Activated naive CD4-positive, alpha-beta T cell treated with anti-CD3 and anti-CD28 coated beads, Interleukin-2, amount 50 U/mL, for 24 hours (primary cell): ENCODE measurements at regions not wholly inside any gene's neighbourhood (a gene's known extent, or its start where the extent isn't known, plus 50 kb on each side); places are given as distances from the start of the nearest gene placed in this dataset.

Experiments used
- H3K27ac Mint-ChIP-seq: one replicate; pipeline ENCODE4 v1.8.0; 2021; ENCODE audit warnings: mild to moderate bottlenecking, mixed read lengths
- H3K27me3 Mint-ChIP-seq: one replicate; pipeline ENCODE4 v1.8.0; 2021; ENCODE audit warnings: mixed read lengths
- H3K36me3 Mint-ChIP-seq: one replicate; pipeline ENCODE4 v1.8.0; 2021; ENCODE audit warnings: mixed read lengths
- H3K4me1 Mint-ChIP-seq: one replicate; pipeline ENCODE4 v1.8.0; 2021; ENCODE audit warnings: mixed read lengths
- H3K4me3 Mint-ChIP-seq: one replicate; pipeline ENCODE4 v1.8.0; 2021; ENCODE audit warnings: mild to moderate bottlenecking, mixed read lengths
- H3K9me3 Mint-ChIP-seq: one replicate; pipeline ENCODE4 v1.8.0; 2021; ENCODE audit warnings: mixed read lengths

DNA sequence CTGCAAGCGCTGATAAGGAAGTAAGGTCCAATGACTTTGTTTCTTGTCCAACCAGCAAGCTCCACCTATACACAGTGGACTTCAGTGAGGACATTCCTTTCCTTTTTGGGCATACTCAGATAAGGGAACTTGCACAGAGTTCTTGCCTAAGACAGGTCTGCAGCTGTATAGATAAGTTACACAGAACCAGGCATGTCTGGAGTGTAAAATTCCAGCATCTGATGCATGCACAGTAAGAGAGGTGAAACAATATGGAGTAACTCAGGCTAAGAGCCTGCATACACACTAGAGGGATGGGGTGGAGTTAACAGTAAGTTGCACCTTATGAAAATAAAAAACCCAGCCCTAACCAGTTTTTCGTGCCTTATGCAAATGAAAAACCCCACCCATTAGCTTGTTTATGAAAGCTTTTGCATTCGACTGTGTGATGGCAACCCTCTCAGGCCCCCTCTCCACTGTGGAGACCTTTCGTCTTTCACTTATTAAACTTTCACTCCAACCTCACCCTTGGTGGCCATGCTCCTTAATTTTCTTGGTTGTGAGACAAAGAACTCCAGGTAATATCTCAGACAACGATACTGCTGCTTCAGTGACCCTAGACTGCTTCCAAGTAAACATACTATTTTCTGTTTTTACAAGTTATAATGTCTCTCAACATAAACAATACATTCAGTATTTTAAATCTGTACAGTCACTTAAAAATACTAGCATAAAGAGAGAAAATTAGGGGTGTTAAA is 2859.0 kb upstream of the PCDH20 start:
- Mint-ChIP-seq H3K4me3 (no peak overlapping the region), H3K9me3 (no peaks in the 10 kb centered on the region), H3K36me3 (no peaks in the 10 kb centered on the region), H3K4me1 (no peaks in the 10 kb centered on the region), H3K27me3 (no peaks in the 10 kb centered on the region), H3K27ac (no peak overlapping the region)

DNA sequence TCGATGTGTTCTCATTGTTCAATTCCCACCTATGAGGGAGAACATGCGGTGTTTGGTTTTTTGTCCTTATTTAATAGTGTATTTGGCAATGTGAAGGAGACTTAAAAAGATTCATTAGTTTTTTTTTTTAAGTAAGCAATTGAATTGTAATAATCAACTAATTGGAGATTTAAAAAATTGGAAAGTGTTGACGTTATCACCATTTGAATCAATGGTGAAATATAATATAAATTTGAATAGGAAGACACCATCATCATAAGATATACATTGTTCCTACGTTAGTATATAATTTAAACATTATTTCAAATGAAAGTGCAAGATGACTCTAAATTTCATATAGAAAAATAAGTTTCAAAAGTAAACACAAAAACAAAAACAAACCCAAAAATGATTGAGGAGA is 2858.1 kb upstream of the PCDH20 start:
- Mint-ChIP-seq H3K36me3 (no peaks in the 10 kb centered on the region), H3K9me3 (no peaks in the 10 kb centered on the region), H3K4me1 (no peaks in the 10 kb centered on the region), H3K27me3 (no peaks in the 10 kb centered on the region), H3K4me3 (no peak overlapping the region), H3K27ac (no peak overlapping the region)

DNA sequence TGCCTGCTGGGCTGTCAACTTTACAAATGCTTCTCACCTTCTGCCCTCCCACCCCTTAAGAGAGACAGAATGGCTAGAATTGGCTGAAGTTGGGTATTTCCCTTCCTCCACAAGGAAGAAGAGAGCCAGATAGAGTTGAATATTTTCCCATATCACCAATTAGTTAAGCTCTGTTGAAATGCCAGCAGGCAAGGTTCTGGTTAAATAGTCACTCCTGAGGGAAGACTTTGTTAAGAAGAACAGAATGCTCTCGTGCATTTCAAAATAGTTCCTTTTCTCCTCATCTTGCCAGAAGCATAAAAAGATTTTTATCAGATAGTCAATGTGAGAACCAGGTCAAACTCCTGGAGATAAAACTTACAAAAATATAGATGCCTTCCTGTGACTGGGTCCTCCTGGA is 2857.0 kb upstream of the PCDH20 start:
- H3K36me3 Mint-ChIP-seq = no peaks in the 10 kb centered on the region
- H3K27ac Mint-ChIP-seq = no peak overlapping the region
- no peak overlapping the region for H3K4me3 Mint-ChIP-seq
- H3K9me3 Mint-ChIP-seq = no peaks in the 10 kb centered on the region
- H3K27me3 Mint-ChIP-seq = no peaks in the 10 kb centered on the region
- H3K4me1 Mint-ChIP-seq = no peaks in the 10 kb centered on the region

DNA sequence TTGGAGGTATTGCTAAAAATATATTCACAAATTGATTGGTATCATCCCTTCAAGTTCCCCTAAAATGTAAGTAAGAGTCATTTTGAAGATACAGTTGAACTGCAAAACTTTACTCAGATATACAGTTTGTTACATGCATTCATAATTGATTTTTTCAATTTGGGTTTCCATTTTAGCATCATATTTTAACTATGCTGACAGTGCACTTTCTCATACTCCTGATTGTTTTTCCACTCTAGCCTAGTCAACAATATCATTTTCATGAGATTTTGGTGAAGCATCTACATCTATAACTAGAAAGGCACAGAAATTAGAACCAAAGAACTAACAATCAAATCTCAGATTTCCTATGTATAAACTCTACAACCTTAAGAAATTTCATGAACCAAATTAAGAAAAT is 2850.4 kb upstream of the PCDH20 start:
- Mint-ChIP-seq H3K9me3 (peaks cover 9% of the 10 kb centered on the region), H3K4me3 (no peak overlapping the region), H3K27ac (no peak overlapping the region), H3K4me1 (no peaks in the 10 kb centered on the region), H3K27me3 (no peaks in the 10 kb centered on the region), H3K36me3 (no peaks in the 10 kb centered on the region)

DNA sequence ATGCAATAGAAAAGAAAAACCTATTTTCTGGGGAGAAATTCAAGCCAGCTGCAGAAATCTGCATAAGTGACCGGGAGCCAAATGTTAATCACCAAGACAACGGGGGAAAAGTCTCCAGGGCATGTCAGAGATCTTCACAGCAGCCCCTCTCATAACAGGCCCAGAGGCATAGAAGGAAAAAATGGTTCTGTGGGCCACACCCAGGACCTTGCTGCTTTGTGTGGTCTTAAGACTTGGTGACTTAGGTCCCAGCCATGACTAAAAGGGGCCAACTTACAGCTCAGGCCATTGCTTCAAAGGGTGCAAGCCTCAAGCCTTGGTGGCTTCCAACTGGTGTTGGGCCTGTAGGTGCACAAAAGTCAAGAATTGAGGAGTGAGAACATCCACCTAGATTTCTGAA is 2847.6 kb upstream of the PCDH20 start:
- peaks cover 20% of the 10 kb centered on the region for H3K9me3 Mint-ChIP-seq
- no peaks in the 10 kb centered on the region for H3K36me3 Mint-ChIP-seq
- H3K4me3 Mint-ChIP-seq = no peak overlapping the region
- H3K27me3 Mint-ChIP-seq = no peaks in the 10 kb centered on the region
- no peak overlapping the region for H3K27ac Mint-ChIP-seq
- no peaks in the 10 kb centered on the region for H3K4me1 Mint-ChIP-seq

DNA sequence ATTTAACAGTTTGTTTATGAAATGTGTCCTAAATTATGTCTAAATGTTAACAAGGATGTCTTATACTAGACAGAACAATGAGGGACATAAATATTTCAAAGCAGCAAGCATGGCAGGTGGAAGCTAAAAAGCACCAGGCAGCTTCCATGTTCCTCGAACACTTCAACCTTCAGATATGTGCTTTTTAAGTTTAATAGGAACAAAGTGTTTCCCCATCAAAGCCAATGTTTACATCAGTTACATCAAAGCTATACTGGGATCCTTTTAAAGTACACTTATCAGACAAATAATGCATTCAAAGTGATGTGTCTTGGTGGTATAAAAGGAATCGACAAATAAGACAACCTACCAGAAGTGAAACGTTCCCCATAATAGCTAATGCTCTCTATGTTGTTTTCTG is 2841.1 kb upstream of the PCDH20 start:
- Mint-ChIP-seq H3K27me3 (no peaks in the 10 kb centered on the region), H3K27ac (no peak overlapping the region), H3K4me1 (no peaks in the 10 kb centered on the region), H3K4me3 (no peak overlapping the region), H3K9me3 (peaks cover 22% of the 10 kb centered on the region), H3K36me3 (no peaks in the 10 kb centered on the region)

DNA sequence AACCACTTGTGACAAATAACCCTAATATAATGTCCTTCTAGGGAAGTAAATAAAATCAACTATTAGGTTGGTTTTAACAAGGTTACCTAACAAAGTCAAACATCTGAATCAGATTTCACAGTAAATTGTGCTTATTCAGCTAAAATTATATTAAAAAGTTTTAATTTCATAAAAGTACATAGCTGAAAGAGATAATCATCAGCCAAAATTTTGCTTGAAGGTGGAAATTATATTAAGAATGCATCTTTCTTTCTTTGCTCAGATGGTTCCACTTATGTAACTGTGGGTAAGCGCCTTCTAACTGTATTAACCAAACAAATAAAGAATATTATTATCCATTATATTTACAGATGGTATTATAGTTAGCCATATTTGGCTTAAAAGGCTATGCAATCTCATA is 2840.3 kb upstream of the PCDH20 start:
- peaks cover 22% of the 10 kb centered on the region for H3K9me3 Mint-ChIP-seq
- H3K4me1 Mint-ChIP-seq = no peaks in the 10 kb centered on the region
- H3K27me3 Mint-ChIP-seq = no peaks in the 10 kb centered on the region
- no peaks in the 10 kb centered on the region for H3K36me3 Mint-ChIP-seq
- H3K4me3 Mint-ChIP-seq = no peak overlapping the region
- H3K27ac Mint-ChIP-seq = no peak overlapping the region

DNA sequence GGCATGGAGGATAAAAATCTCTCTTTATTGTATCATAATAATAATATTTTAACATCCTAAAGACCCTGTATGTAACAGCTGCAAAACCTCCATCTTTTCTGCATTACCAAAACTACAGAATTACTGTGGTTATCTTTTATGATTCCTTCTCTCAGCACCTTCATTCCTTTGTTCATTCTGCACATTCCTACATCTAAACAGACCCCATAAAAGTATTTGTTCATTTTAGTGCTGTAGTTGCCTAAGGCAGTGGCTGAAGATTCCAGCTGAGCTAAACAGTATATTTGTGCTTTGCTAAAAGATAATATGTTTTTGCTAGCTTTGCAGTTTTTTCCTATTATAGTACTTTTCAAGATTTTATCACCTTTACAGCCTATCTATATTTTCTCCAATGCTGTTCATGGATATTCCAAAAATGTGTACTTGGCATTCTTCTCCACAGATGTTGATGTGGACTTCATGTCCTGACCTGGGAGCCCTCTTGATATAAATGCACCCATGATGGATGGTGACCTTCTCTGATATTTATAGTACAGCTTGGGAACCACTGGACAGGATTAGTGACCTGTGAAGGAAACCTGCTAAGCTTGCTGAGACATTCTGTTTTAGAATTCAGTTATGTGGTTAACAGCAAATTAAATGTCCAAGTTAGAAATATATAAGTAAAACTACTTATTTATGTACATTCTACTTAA is 2832.9 kb upstream of the PCDH20 start:
- Mint-ChIP-seq H3K27ac (no peak overlapping the region), H3K36me3 (no peaks in the 10 kb centered on the region), H3K4me3 (no peak overlapping the region), H3K27me3 (no peaks in the 10 kb centered on the region), H3K9me3 (peaks cover 11% of the 10 kb centered on the region), H3K4me1 (no peaks in the 10 kb centered on the region)

DNA sequence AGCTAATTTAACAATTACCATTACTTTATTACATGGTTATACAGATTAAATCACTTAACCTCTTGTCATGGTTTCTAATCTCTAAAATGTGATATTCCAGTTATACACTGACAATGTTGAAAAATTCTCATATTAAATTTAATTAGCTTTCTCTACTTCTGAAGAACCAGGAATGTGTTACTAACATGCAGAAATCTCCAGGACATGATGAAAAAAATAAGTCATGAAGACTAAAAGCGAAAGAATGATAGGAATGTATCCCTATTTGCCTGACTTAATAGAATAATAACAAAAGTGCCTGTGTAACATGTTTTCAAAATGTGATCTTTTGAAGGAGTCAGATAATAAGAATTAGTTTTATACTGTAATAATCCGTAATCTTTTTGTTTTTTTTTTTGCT is 2823.7 kb upstream of the PCDH20 start:
- H3K36me3 Mint-ChIP-seq = no peaks in the 10 kb centered on the region
- H3K9me3 Mint-ChIP-seq = peaks cover 3% of the 10 kb centered on the region
- H3K27me3 Mint-ChIP-seq = no peaks in the 10 kb centered on the region
- H3K4me1 Mint-ChIP-seq = no peaks in the 10 kb centered on the region
- H3K4me3 Mint-ChIP-seq = no peak overlapping the region
- no peak overlapping the region for H3K27ac Mint-ChIP-seq

DNA sequence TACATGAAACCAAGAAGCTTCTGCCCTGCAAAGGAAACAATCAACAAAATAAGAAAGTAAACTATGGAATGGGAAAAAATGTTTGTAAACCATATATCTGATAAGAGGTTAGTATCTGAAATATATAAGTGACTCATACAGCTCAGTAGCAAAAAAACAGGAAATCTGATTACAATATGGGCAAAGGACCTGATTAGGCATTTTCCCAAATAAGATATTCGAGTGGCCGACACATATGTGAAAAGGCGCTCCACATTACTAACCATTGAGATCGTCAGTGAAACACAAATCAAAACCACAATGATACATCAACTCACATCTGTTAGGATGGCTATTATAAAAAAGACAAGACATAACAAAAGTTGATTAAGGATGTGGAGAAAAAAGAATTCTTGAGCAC is 2818.6 kb upstream of the PCDH20 start:
- Mint-ChIP-seq H3K4me3 (no peak overlapping the region), H3K4me1 (no peaks in the 10 kb centered on the region), H3K27me3 (no peaks in the 10 kb centered on the region), H3K27ac (no peak overlapping the region), H3K36me3 (no peaks in the 10 kb centered on the region), H3K9me3 (peaks cover 3% of the 10 kb centered on the region)

DNA sequence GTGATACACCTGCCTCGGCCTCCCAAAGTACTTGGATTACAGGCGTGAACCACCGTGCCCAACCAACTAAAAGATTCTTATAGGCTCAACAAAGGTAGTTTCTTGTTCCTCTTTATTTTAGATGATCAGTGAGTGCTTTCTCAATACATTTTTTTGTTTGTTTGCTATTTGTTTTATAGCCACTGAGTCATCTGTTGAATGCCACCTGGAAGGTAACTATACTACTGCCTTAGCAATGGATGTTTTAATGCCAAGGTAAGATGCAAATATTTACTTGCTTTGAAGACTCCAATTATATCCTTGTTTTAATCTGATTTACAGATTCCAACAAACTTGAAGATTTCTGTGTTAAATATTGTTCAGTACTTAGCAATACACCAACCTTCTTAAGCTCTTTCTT is 2807.4 kb upstream of the PCDH20 start:
- Mint-ChIP-seq H3K36me3 (no peaks in the 10 kb centered on the region), H3K4me1 (no peaks in the 10 kb centered on the region), H3K27ac (no peak overlapping the region), H3K4me3 (no peak overlapping the region), H3K27me3 (no peaks in the 10 kb centered on the region), H3K9me3 (peaks cover 11% of the 10 kb centered on the region)

DNA sequence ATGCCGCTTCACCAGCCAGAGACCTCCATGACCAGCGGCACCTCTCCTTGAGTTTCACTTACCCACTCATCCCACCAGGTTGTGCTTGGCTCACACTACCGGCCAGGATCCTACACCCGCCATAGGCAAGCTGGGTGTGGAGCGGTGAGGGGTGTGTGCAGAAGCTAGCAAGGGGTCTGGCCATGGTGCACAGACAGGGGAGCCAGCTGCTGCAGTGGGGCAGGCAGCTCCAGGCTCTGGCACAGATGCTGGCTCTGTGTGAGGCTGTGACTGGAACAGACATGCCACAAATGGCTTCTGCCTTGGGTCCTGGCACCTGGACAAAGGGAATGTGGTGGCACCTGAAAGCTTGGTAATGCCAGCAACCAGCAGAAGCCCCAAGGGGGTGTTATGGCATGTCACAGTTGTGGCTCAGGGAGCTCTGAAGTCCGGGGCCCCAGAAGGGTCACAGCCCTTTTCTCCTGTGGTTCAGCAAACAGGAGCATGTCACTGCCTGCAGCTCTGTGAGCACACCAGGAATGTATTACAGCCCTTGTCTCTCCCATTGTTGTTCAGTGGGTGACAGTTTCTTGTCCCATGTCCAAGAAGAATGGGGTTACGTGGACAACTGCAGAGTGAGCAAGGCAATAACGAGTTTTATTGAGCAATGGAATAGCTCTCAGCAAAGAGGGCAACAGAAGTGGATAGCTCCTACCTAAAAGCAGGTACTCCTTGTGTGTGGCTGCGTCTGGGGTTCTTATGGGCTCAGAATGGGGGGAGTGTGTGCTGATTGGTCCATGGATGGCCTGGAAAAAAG is 2791.0 kb upstream of the PCDH20 start:
- Mint-ChIP-seq H3K4me1 (no peaks in the 10 kb centered on the region), H3K27ac (no peak overlapping the region)

DNA sequence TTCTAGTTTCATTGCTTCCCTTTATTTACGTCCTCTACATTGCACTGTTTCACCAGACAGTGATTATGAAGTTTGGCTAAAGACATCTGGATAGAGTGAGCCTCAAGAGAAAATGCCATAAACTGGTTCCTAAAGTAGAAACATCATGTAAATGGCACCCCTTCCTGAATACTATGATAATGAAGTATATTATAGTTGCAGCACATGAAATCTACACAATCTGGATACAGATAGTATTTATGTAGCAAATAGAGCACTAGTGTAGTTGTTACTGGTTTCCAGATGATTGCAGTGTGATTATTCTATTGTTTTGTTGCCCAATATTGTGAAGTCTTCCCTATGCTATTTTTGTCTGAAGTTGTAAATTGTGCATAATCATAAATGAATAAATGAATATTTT is 2786.9 kb upstream of the PCDH20 start:
- H3K27ac Mint-ChIP-seq = no peak overlapping the region
- H3K36me3 Mint-ChIP-seq = no peaks in the 10 kb centered on the region
- no peaks in the 10 kb centered on the region for H3K27me3 Mint-ChIP-seq
- H3K4me3 Mint-ChIP-seq = no peak overlapping the region
- H3K4me1 Mint-ChIP-seq = no peaks in the 10 kb centered on the region
- no peaks in the 10 kb centered on the region for H3K9me3 Mint-ChIP-seq

More for the DNA sequence above, 2791.0 kb upstream of the PCDH20 start:
- Mint-ChIP-seq H3K4me3 (no peak overlapping the region), H3K27me3 (no peaks in the 10 kb centered on the region), H3K9me3 (no peaks in the 10 kb centered on the region), H3K36me3 (no peaks in the 10 kb centered on the region)

DNA sequence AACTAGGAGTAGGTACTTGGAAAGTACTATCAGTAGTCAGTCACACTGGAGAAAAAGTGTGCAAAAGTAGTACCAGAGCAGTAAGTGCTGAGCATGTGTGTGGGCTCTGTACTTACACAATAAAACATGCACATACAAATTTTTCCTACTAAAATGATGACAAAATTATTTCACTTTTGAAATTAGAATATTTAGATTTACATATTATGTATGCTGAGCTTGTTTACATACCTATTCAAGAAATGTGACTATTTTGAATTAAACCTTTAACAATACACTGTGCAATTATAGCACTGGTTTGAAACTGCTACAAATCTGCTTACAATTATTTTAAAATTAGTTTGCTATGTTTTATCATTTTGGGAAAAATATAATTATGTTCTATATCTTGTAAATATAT is 2781.6 kb upstream of the PCDH20 start:
- Mint-ChIP-seq H3K27ac (no peak overlapping the region), H3K4me3 (no peak overlapping the region), H3K27me3 (no peaks in the 10 kb centered on the region), H3K36me3 (no peaks in the 10 kb centered on the region), H3K9me3 (no peaks in the 10 kb centered on the region), H3K4me1 (no peaks in the 10 kb centered on the region)

DNA sequence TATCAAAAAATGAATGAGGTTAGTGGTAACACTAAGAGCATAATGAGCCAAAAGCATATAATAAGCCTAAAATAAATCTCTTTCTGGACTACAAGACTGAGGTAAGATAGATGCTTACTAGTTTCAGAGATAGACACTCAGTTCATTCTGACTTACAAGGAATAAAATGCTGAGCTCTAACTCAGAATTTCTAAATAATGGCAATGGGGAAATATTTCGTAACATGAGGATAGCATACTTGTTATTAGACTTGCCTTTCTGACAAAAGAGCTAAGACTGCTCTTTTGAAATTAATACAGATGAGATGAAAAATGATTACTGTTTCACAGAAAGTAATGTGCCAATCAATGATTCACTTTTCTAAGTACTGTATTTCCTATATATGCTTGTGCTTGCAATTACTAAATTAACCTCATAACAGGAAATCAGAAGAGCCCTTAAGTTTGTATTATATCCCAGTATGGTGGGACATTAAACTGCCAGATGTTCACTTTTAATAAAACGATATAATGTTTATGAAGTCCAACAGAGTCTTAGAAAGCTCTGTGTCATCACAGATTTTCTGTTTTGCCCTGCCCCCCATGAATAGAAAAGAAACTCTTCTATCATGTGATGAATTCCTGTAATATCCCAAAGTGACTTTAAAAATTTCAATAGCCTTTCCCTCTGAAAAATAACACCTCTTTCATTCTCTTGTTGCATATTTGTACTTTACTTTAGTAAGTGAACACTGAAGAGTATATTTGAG is 2771.0 kb upstream of the PCDH20 start:
- Mint-ChIP-seq H3K9me3 (no peaks in the 10 kb centered on the region), H3K27me3 (no peaks in the 10 kb centered on the region), H3K4me1 (no peaks in the 10 kb centered on the region), H3K4me3 (no peak overlapping the region), H3K36me3 (no peaks in the 10 kb centered on the region), H3K27ac (no peak overlapping the region)
